Neural cell (in vitro differentiated cells): ENCODE measurements at regions not wholly inside any gene's neighbourhood (a gene's known extent, or its start where the extent isn't known, plus 50 kb on each side); places are given as distances from the start of the nearest gene placed in this dataset.

ENCODE experiments used
- H2AFZ ChIP-seq: fragments of 200-600, 300-800 bp; sonication (generic), shearing (Covaris generic); 2 replicates; pipeline ENCODE4 v1.6.0; 2014; ENCODE audit warnings: low read depth, mild to moderate bottlenecking, antibody characterized with exemption, low read length, moderate library complexity
- H3F3A ChIP-seq: fragments of 200-600 bp; shearing (Covaris generic); 2 replicates; pipeline ENCODE4 v1.6.1; 2016; ENCODE audit warnings: mild to moderate bottlenecking, moderate library complexity, mixed read lengths, antibody characterized with exemption, low read length; ENCODE audit not compliant: insufficient read depth, poor library complexity, severe bottlenecking
- H3K27ac ChIP-seq: fragments of 200-600, 300-800 bp; sonication (generic), shearing (Covaris generic); 2 replicates; pipeline ENCODE4 v1.5.1; 2014; ENCODE audit warnings: mild to moderate bottlenecking, low read length, moderate library complexity
- H3K27me3 ChIP-seq: fragments of 300-800, 200-600 bp; sonication (generic), shearing (Covaris generic); 2 replicates; pipeline ENCODE4 v1.6.0; 2014; ENCODE audit warnings: mild to moderate bottlenecking, low read depth, low read length, moderate library complexity; ENCODE audit not compliant: insufficient read depth
- H3K36me3 ChIP-seq: fragments of 300-800, 200-600 bp; sonication (generic), shearing (Covaris generic); 2 replicates; pipeline ENCODE4 v1.5.1; 2014; ENCODE audit warnings: mild to moderate bottlenecking, antibody characterized with exemption, low read length, moderate library complexity; ENCODE audit not compliant: insufficient read depth
- H3K4me2 ChIP-seq: fragments of 300-800, 200-600 bp; sonication (generic), shearing (Covaris generic); 2 replicates; pipeline ENCODE4 v1.6.0; 2014; ENCODE audit warnings: mild to moderate bottlenecking, low read length
- H3K4me3 ChIP-seq: fragments of 300-800, 200-600 bp; sonication (generic), shearing (Covaris generic); 2 replicates; pipeline ENCODE4 v1.5.1; 2014; ENCODE audit warnings: mild to moderate bottlenecking, low read length, moderate library complexity
- H3K79me2 ChIP-seq: fragments of 200-600 bp; shearing (Covaris generic); replicated peaks from 2 replicates; pipeline ENCODE4 v1.6.0; 2014; ENCODE audit warnings: mild to moderate bottlenecking, low read length, moderate library complexity; ENCODE audit not compliant: insufficient read depth
- H3K9ac ChIP-seq: fragments of 300-800, 200-600 bp; sonication (generic), shearing (Covaris generic); 2 replicates; pipeline ENCODE4 v1.6.1; 2016; ENCODE audit warnings: mild to moderate bottlenecking, low read length, mixed read lengths
- H3K9me2 ChIP-seq: fragments of 200-600 bp; shearing (Covaris generic); 2 replicates; pipeline ENCODE4 v1.6.1; 2016; ENCODE audit warnings: mild to moderate bottlenecking, low read length, mixed read lengths; ENCODE audit not compliant: insufficient read depth
- H3K9me3 ChIP-seq: fragments of 200-600, 300-800 bp; sonication (generic), shearing (Covaris generic); 2 replicates; pipeline ENCODE4 v1.6.1; 2016; ENCODE audit warnings: mild to moderate bottlenecking, mixed run types, low read length, moderate library complexity, mixed read lengths
- H4K20me1 ChIP-seq: fragments of 200-600 bp; shearing (Covaris generic); 2 replicates; pipeline ENCODE4 v1.6.1; 2016; ENCODE audit warnings: mild to moderate bottlenecking, mixed run types; ENCODE audit not compliant: insufficient read depth
- EP300 ChIP-seq: fragments of 450-650 bp; conservative IDR thresholded peaks from 2 replicates; pipeline ENCODE4 v1.6.1; 2014; ENCODE audit warnings: antibody characterized with exemption, mild to moderate bottlenecking, moderate library complexity; ENCODE audit not compliant: poor library complexity, severe bottlenecking
- EZH2 ChIP-seq: fragments of 200-600, 300-800 bp; shearing (Covaris generic), sonication (generic); IDR thresholded peaks from 2 replicates; pipeline ENCODE4 v1.6.1; 2014; ENCODE audit warnings: antibody characterized with exemption, low read length, borderline replicate concordance, mild to moderate bottlenecking; ENCODE audit not compliant: insufficient read depth, poor library complexity, severe bottlenecking
- MXI1 ChIP-seq: fragments of 450-650 bp; conservative IDR thresholded peaks from 2 replicates; pipeline ENCODE4 v1.6.1; 2014; ENCODE audit warnings: antibody characterized with exemption, mild to moderate bottlenecking; ENCODE audit not compliant: poor library complexity, severe bottlenecking
- POLR2AphosphoS5 ChIP-seq: IDR thresholded peaks from 2 replicates; pipeline ENCODE4 v1.6.1; 2012
- RAD21 ChIP-seq: fragments of 450-650 bp; conservative IDR thresholded peaks from 2 replicates; pipeline ENCODE4 v1.6.1; 2014; ENCODE audit warnings: antibody characterized with exemption, mild to moderate bottlenecking, moderate library complexity
- SMC3 ChIP-seq: fragments of 450-650 bp; conservative IDR thresholded peaks from 2 replicates; pipeline ENCODE4 v1.6.1; 2014; ENCODE audit warnings: antibody characterized with exemption, mild to moderate bottlenecking, moderate library complexity; ENCODE audit not compliant: poor library complexity
- TAF1 ChIP-seq: IDR thresholded peaks from 2 replicates; pipeline ENCODE4 v1.6.1; 2012; ENCODE audit warnings: low read depth
- TF ChIP-seq, protein P1 (sequence below): IDR thresholded peaks from 2 replicates; pipeline ENCODE4 v1.6.1; 2012; ENCODE audit warnings: borderline replicate concordance
- TF ChIP-seq, protein P2 (sequence below): fragments of 450-650 bp; IDR thresholded peaks from 2 replicates; pipeline ENCODE4 v1.5.1; 2014; ENCODE audit warnings: antibody characterized with exemption, mild to moderate bottlenecking, moderate library complexity; ENCODE audit not compliant: poor library complexity, severe bottlenecking

DNA sequence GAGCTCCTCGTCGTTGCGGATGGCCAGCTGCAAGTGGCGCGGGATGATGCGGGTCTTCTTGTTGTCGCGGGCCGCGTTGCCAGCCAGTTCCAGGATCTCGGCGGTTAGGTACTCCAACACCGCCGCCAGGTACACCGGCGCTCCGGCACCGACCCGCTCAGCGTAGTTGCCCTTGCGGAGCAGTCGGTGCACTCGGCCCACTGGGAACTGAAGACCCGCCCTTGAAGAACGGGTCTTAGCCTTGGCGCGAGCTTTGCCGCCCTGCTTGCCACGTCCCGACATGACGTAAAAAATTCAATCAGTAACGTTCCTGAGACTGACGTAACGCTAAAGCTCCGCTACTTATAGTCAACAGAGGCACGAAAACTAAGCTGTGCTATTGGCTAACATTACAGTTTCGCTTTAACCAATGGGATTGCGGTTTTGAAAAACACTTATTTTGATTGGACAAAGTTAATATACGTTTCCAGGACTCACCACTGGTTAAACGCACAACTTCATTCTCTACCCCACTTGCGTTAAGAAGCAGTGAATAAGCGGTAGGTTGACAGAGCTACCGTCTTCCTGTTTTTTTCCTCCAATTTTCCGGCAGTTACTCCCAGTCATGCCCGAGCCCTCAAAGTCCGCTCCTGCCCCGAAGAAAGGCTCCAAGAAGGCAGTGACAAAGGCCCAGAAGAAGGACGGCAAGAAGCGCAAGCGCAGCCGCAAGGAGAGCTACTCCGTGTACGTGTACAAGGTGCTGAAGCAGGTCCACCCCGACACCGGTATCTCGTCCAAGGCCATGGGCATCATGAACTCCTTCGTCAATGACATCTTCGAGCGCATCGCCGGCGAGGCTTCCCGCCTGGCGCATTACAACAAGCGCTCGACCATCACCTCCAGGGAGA, 73.9 kb downstream of the OR2B2 start:
- Histone ChIP-seq H3K27me3 (no peaks in the 10 kb centered on the region), H2AFZ (peak overlapping the region; percentile 24)

DNA sequence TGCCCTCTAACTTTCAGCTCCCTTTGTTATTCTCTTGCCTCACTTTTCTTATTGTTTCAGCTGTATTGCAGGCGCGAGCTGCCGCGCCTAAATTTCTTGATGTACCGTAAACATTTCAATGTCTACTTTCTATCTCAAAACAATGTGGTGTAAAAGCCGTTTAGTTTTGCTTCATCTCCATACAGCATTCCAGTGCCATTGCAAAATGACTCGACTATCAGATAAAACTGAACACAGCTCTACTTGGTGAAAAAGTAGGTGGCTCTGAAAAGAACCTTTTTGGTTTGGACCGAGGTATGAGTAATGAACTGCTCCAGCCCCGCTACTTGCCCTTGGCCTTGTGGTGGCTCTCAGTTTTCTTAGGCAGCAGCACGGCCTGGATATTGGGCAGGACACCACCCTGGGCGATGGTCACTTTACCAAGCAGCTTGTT, 74.6 kb downstream of the OR2B2 start:
- H3K36me3 ChIP-seq = no peaks in the 10 kb centered on the region
- no peaks in the 10 kb centered on the region for H3K27me3 ChIP-seq
- peaks cover 40% of the 10 kb centered on the region for H3K79me2 ChIP-seq
- peak overlapping the region; percentile 81 for H3K4me2 ChIP-seq
- peak overlapping the region; percentile 82 for H3K4me3 ChIP-seq
- no peaks in the 10 kb centered on the region for H4K20me1 ChIP-seq
- no peaks in the 10 kb centered on the region for H3K9me2 ChIP-seq
- H3K9ac ChIP-seq = peak overlapping the region; percentile 99
- H3K9me3 ChIP-seq = no peaks in the 10 kb centered on the region
- TF ChIP-seq MXI1 (peak; percentile 40), EP300 (no peak), SMC3 (peak; percentile 14), TAF1 (no peak)
- TF ChIP-seq, protein P1, sequence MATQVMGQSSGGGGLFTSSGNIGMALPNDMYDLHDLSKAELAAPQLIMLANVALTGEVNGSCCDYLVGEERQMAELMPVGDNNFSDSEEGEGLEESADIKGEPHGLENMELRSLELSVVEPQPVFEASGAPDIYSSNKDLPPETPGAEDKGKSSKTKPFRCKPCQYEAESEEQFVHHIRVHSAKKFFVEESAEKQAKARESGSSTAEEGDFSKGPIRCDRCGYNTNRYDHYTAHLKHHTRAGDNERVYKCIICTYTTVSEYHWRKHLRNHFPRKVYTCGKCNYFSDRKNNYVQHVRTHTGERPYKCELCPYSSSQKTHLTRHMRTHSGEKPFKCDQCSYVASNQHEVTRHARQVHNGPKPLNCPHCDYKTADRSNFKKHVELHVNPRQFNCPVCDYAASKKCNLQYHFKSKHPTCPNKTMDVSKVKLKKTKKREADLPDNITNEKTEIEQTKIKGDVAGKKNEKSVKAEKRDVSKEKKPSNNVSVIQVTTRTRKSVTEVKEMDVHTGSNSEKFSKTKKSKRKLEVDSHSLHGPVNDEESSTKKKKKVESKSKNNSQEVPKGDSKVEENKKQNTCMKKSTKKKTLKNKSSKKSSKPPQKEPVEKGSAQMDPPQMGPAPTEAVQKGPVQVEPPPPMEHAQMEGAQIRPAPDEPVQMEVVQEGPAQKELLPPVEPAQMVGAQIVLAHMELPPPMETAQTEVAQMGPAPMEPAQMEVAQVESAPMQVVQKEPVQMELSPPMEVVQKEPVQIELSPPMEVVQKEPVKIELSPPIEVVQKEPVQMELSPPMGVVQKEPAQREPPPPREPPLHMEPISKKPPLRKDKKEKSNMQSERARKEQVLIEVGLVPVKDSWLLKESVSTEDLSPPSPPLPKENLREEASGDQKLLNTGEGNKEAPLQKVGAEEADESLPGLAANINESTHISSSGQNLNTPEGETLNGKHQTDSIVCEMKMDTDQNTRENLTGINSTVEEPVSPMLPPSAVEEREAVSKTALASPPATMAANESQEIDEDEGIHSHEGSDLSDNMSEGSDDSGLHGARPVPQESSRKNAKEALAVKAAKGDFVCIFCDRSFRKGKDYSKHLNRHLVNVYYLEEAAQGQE = peak; percentile 83
- H3F3A ChIP-seq = peaks cover 8% of the 10 kb centered on the region
- H2AFZ ChIP-seq = no peak overlapping the region
- H3K27ac ChIP-seq = peak overlapping the region; percentile 100

More for the DNA sequence above, 73.9 kb downstream of the OR2B2 start:
- H3K9me2 ChIP-seq = no peaks in the 10 kb centered on the region
- H3K4me3 ChIP-seq = peak overlapping the region; percentile 82
- peak overlapping the region; percentile 99 for H3K9ac ChIP-seq
- no peaks in the 10 kb centered on the region for H3K36me3 ChIP-seq
- peak; percentile 97 for TF ChIP-seq POLR2AphosphoS5
- TF ChIP-seq SMC3 = peak; percentile 29
- peak; percentile 71 for TF ChIP-seq TAF1
- no peak for TF ChIP-seq EZH2
- TF ChIP-seq, protein P1 = peak; percentile 29
- TF ChIP-seq RAD21 = peak; percentile 22
- peak; percentile 69 for TF ChIP-seq MXI1
- TF ChIP-seq EP300 = peak; percentile 73
- TF ChIP-seq, protein P2, sequence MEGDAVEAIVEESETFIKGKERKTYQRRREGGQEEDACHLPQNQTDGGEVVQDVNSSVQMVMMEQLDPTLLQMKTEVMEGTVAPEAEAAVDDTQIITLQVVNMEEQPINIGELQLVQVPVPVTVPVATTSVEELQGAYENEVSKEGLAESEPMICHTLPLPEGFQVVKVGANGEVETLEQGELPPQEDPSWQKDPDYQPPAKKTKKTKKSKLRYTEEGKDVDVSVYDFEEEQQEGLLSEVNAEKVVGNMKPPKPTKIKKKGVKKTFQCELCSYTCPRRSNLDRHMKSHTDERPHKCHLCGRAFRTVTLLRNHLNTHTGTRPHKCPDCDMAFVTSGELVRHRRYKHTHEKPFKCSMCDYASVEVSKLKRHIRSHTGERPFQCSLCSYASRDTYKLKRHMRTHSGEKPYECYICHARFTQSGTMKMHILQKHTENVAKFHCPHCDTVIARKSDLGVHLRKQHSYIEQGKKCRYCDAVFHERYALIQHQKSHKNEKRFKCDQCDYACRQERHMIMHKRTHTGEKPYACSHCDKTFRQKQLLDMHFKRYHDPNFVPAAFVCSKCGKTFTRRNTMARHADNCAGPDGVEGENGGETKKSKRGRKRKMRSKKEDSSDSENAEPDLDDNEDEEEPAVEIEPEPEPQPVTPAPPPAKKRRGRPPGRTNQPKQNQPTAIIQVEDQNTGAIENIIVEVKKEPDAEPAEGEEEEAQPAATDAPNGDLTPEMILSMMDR = peak; percentile 47
- peak overlapping the region; percentile 100 for H3K27ac ChIP-seq
- H3F3A ChIP-seq = peaks cover 8% of the 10 kb centered on the region
- no peaks in the 10 kb centered on the region for H3K9me3 ChIP-seq
- no peaks in the 10 kb centered on the region for H4K20me1 ChIP-seq
- H3K79me2 ChIP-seq = peaks cover 36% of the 10 kb centered on the region
- H3K4me2 ChIP-seq = peak overlapping the region; percentile 81
